Glomerular visceral epithelial cell (primary cell): ENCODE measurements at regions not wholly inside any gene's neighbourhood (a gene's known extent, or its start where the extent isn't known, plus 50 kb on each side); places are given as distances from the start of the nearest gene placed in this dataset.

Experiments used
- DNase-seq: peaks from one replicate; pipeline ENCODE4 v3.0.0-alpha.2; 2016; ENCODE audit errors: extremely low spot score

GRCh38 chr16:73214825-73215677 lies 167.1 kb upstream of the ZFHX3 start:
- DNase-seq: no peak

GRCh38 chr16:73213732-73214455 lies 166.0 kb upstream of the ZFHX3 start:
- DNase-seq: no peak

GRCh38 chr16:73212431-73212830 lies 164.5 kb upstream of the ZFHX3 start:
- no peak for DNase-seq

GRCh38 chr16:73210686-73211085 lies 162.8 kb upstream of the ZFHX3 start:
- DNase-seq: no peak

- DNase-seq: no peak
Measured at GRCh38 chr16:73210084-73210483, 162.2 kb upstream of the ZFHX3 start.

GRCh38 chr16:73209190-73209589 lies 161.3 kb upstream of the ZFHX3 start:
- DNase-seq: no peak

- DNase-seq: no peak
Measured at GRCh38 chr16:73206151-73206707, 158.3 kb upstream of the ZFHX3 start.

GRCh38 chr16:73205153-73205886 lies 157.4 kb upstream of the ZFHX3 start:
- DNase-seq: no peak

GRCh38 chr16:73204359-73205152 lies 156.6 kb upstream of the ZFHX3 start:
- no peak for DNase-seq

GRCh38 chr16:73202161-73202729 lies 154.3 kb upstream of the ZFHX3 start:
- DNase-seq: no peak

GRCh38 chr16:73199214-73199613 lies 151.3 kb upstream of the ZFHX3 start:
- no peak for DNase-seq

GRCh38 chr16:73198481-73198880 lies 150.6 kb upstream of the ZFHX3 start:
- DNase-seq: no peak

GRCh38 chr16:73197598-73197997 lies 149.7 kb upstream of the ZFHX3 start:
- DNase-seq: no peak

- DNase-seq: peak; percentile 42
Measured at GRCh38 chr16:73196670-73197069, 148.7 kb upstream of the ZFHX3 start.

GRCh38 chr16:73193464-73193863 lies 145.5 kb upstream of the ZFHX3 start:
- no peak for DNase-seq

- DNase-seq: no peak
Measured at GRCh38 chr16:73192232-73192894, 144.4 kb upstream of the ZFHX3 start.

- no peak for DNase-seq
Measured at GRCh38 chr16:73191660-73192046, 143.7 kb upstream of the ZFHX3 start.

- no peak for DNase-seq
Measured at GRCh38 chr16:73190688-73191659, 143.0 kb upstream of the ZFHX3 start.

GRCh38 chr16:73190256-73190655 lies 142.3 kb upstream of the ZFHX3 start:
- DNase-seq: no peak
